ENCODE measurements at regions not wholly inside any gene's neighbourhood (a gene's known extent, or its start where the extent isn't known, plus 50 kb on each side); places are given as distances from the start of the nearest gene placed in this dataset.

DNA sequence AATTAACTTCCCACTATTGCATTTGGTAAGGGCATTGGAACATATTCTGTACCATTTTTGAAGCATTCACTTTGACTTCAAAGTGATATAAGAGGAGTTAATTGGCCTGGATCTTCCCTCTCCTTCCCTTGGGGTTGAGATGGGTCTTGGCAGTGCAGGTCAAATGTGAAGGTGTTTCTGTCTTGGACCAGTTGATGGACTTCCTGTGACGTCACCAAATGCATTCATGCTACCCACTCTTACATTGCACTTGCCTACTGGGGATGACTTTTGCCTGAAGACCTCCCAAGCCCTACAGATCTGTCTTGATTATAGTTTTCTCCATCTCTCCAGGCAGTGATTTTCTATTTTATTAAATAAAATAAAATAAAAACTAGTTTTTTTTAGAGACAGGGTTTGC is 221.5 kb downstream of the BUB3 start:
- TF ChIP-seq CTCF (IDR thresholded peaks at IDR 0.05) (no peak), POLR2A (IDR thresholded peaks at IDR 0.05) (no peak)
